Dedifferentiated amniotic fluid mesenchymal stem cell (primary cell): ENCODE measurements at regions not wholly inside any gene's neighbourhood (a gene's known extent, or its start where the extent isn't known, plus 50 kb on each side); places are given as distances from the start of the nearest gene placed in this dataset.

Experiments used
- DNase-seq: peaks from one replicate; pipeline ENCODE4 v3.0.0-alpha.2; 2016; ENCODE audit errors: extremely low spot score

GRCh38 chr1:82950606-82951200, 1048.2 kb downstream of the TTLL7 start:
- DNase-seq: no peak

- no peak for DNase-seq
Measured at GRCh38 chr1:82948386-82948785, 1050.5 kb downstream of the TTLL7 start.

GRCh38 chr1:82947278-82947677, 1051.7 kb downstream of the TTLL7 start:
- DNase-seq: no peak

GRCh38 chr1:82946096-82946605, 1052.8 kb downstream of the TTLL7 start:
- DNase-seq: no peak

GRCh38 chr1:82944822-82945221, 1054.1 kb downstream of the TTLL7 start:
- no peak for DNase-seq

- no peak for DNase-seq
Measured at GRCh38 chr1:82934074-82934473, 1064.9 kb downstream of the TTLL7 start.

GRCh38 chr1:82932727-82933126, 1066.2 kb downstream of the TTLL7 start:
- DNase-seq: no peak

GRCh38 chr1:82932207-82932606, 1066.7 kb downstream of the TTLL7 start:
- no peak for DNase-seq

GRCh38 chr1:82931006-82931405, 1067.9 kb downstream of the TTLL7 start:
- no peak for DNase-seq

GRCh38 chr1:82927753-82928152, 1071.2 kb downstream of the TTLL7 start:
- DNase-seq: no peak

GRCh38 chr1:82924666-82925065, 1074.3 kb downstream of the TTLL7 start:
- no peak for DNase-seq

- DNase-seq: no peak
Measured at GRCh38 chr1:82923931-82924330, 1075.0 kb downstream of the TTLL7 start.

- DNase-seq: no peak
Measured at GRCh38 chr1:82921759-82922158, 1077.2 kb downstream of the TTLL7 start.

- DNase-seq: no peak
Measured at GRCh38 chr1:82920418-82921248, 1078.3 kb downstream of the TTLL7 start.

GRCh38 chr1:82919837-82920236, 1079.1 kb downstream of the TTLL7 start:
- no peak for DNase-seq

- no peak for DNase-seq
Measured at GRCh38 chr1:82907313-82907712, 1091.6 kb downstream of the TTLL7 start.

GRCh38 chr1:82903626-82904025, 1095.3 kb downstream of the TTLL7 start:
- DNase-seq: no peak

- DNase-seq: no peak
Measured at GRCh38 chr1:82901561-82901960, 1097.4 kb downstream of the TTLL7 start.

GRCh38 chr1:82901118-82901517, 1097.8 kb downstream of the TTLL7 start:
- no peak for DNase-seq

GRCh38 chr1:82899017-82899416, 1098.3 kb downstream of the ADGRL2 start:
- DNase-seq: no peak

- DNase-seq: no peak
Measured at GRCh38 chr1:82897549-82897948, 1096.8 kb downstream of the ADGRL2 start.

GRCh38 chr1:82896036-82896435, 1095.3 kb downstream of the ADGRL2 start:
- no peak for DNase-seq

GRCh38 chr1:82894635-82895034, 1093.9 kb downstream of the ADGRL2 start:
- no peak for DNase-seq
